GM12878 (cell line): ENCODE measurements at regions not wholly inside any gene's neighbourhood (a gene's known extent, or its start where the extent isn't known, plus 50 kb on each side); places are given as distances from the start of the nearest gene placed in this dataset.

ENCODE experiments used
- ATAC-seq: fragments of 200-7000 bp; cut with Tn5 transposase; 3 replicates; pipeline ENCODE4 v1.9.1; 2020; ENCODE audit warnings: mild to moderate bottlenecking, moderate library complexity
- BruUV-seq: library from RNA; stranded (reverse); fragments of 400-500 nt; replicated peaks from 2 replicates; lab custom pipeline; 2021; lab: Mats Ljungman, UMichigan
- CTCF ChIA-PET: fragments of 300-600 bp; sonication (Branson Sonifier 250); formaldehyde crosslinking; extraction: SDS; loops from one replicate; lab custom pipeline; 2021; ENCODE audit warnings: inconsistent platforms; lab: Yijun Ruan, JAX
- POLR2A ChIA-PET: fragments of 350-600 bp; formaldehyde crosslinking; extraction: SDS; loops from one replicate; lab custom pipeline; 2021; ENCODE audit warnings: inconsistent platforms; lab: Charles Lee
- RAD21 ChIA-PET: fragments of 300-600 bp; sonication (Branson Sonifier 250); formaldehyde crosslinking; loops from one replicate; lab custom pipeline; 2023; ENCODE audit warnings: antibody characterized with exemption; ENCODE audit not compliant: unreplicated experiment; lab: Charles Lee
- SMC1A ChIA-PET: fragments of 300-600 bp; sonication (Branson Sonifier 250); formaldehyde crosslinking; loops from one replicate; lab custom pipeline; 2023; ENCODE audit not compliant: unreplicated experiment, uncharacterized antibody; lab: Charles Lee
- DNase-seq: peaks from one replicate; pipeline ENCODE4 v3.0.0-alpha.2; 2011; ENCODE audit warnings: low read depth, low spot score
- FAIRE-seq: peaks from 3 replicates; lab custom pipeline; 2011; peaks lifted over from hg19 to GRCh38; lab: Jason Lieb, UNC
- H2AFZ ChIP-seq: 2 replicates; pipeline ENCODE4 v1.6.0; 2011; ENCODE audit warnings: low read depth, low read length, control low read depth; ENCODE audit not compliant: control insufficient read depth
- H3K27ac ChIP-seq: 2 replicates; pipeline ENCODE4 v1.5.1; 2011; ENCODE audit warnings: control low read depth; ENCODE audit not compliant: control insufficient read depth, insufficient read depth
- H3K27me3 ChIP-seq, 2 experiments: replicated peaks in 1 of 2; 2 replicates each; pipeline versions ENCODE4 v1.6.0 to v1.6.1; 2011; ENCODE audit warnings: low read length in 1 of 2; ENCODE audit not compliant: control insufficient read depth in 2 of 2, insufficient read depth in 2 of 2
- H3K36me3 ChIP-seq, 2 experiments: 2 replicates each; pipeline ENCODE4 v1.5.1; 2011; ENCODE audit warnings: low read length in 1 of 2; ENCODE audit not compliant: control insufficient read depth in 2 of 2, insufficient read depth in 2 of 2
- H3K4me1 ChIP-seq: 2 replicates; pipeline ENCODE4 v1.6.1; 2011; ENCODE audit warnings: mild to moderate bottlenecking, low read length, moderate library complexity, mixed read lengths; ENCODE audit not compliant: control insufficient read depth, insufficient read depth
- H3K4me2 ChIP-seq: 2 replicates; pipeline ENCODE4 v1.6.0; 2011; ENCODE audit warnings: control low read depth; ENCODE audit not compliant: control insufficient read depth, insufficient read depth
- H3K4me3 ChIP-seq: fragments of 200-600 bp; sonication (generic); 2 replicates; pipeline ENCODE4 v1.5.1; 2016
- H3K79me2 ChIP-seq: 2 replicates; pipeline ENCODE4 v1.6.0; 2011; ENCODE audit warnings: low read length; ENCODE audit not compliant: control insufficient read depth, insufficient read depth
- H3K9ac ChIP-seq: 2 replicates; pipeline ENCODE4 v1.8.0; 2011; ENCODE audit warnings: low read length, control low read depth, mixed read lengths; ENCODE audit not compliant: control insufficient read depth, insufficient read depth
- H3K9me3 ChIP-seq: replicated peaks from 3 replicates; pipeline ENCODE4 v1.5.1; 2011; ENCODE audit warnings: mild to moderate bottlenecking, low read length; ENCODE audit not compliant: control insufficient read depth, insufficient read depth
- H4K20me1 ChIP-seq: 2 replicates; pipeline ENCODE4 v1.6.0; 2011; ENCODE audit not compliant: control insufficient read depth, insufficient read depth
- BACH1 ChIP-seq: fragments of 450-650 bp; IDR thresholded peaks from 2 replicates; pipeline ENCODE4 v1.6.1; 2017; ENCODE audit warnings: mild to moderate bottlenecking, borderline replicate concordance
- HDAC6 ChIP-seq: fragments of 200-600 bp; sonication (generic); IDR thresholded peaks from one replicate; pipeline ENCODE4 v1.8.0; 2017; ENCODE audit warnings: antibody characterized with exemption; ENCODE audit not compliant: unreplicated experiment
- HDGF ChIP-seq: fragments of 450-650 bp; IDR thresholded peaks from 2 replicates; pipeline ENCODE4 v1.6.1; 2016; ENCODE audit warnings: antibody characterized with exemption
- IKZF1 ChIP-seq: fragments of 450-650 bp; conservative IDR thresholded peaks from 2 replicates; pipeline ENCODE4 v1.6.1; 2017; ENCODE audit warnings: antibody characterized with exemption, mild to moderate bottlenecking
- KAT2A ChIP-seq: conservative IDR thresholded peaks from 2 replicates; pipeline ENCODE4 v1.6.1; 2011; ENCODE audit warnings: low read depth, low read length; ENCODE audit not compliant: control insufficient read depth
- NRF1 ChIP-seq: conservative IDR thresholded peaks from 2 replicates; pipeline ENCODE4 v1.6.1; 2011; ENCODE audit warnings: mild to moderate bottlenecking, low read depth, low read length, improper control_type of control experiment
- PAX5 ChIP-seq: IDR thresholded peaks from 2 replicates; pipeline ENCODE4 v1.6.1; 2011; ENCODE audit warnings: low read depth, low read length, borderline replicate concordance
- RCOR1 ChIP-seq: conservative IDR thresholded peaks from 2 replicates; pipeline ENCODE4 v1.6.1; 2012; ENCODE audit warnings: low read depth, low read length, improper control_type of control experiment
- RFX5 ChIP-seq: IDR thresholded peaks from 2 replicates; pipeline ENCODE4 v1.6.1; 2011; ENCODE audit warnings: low read depth, low read length, improper control_type of control experiment
- SMAD1 ChIP-seq: fragments of 450-650 bp; IDR thresholded peaks from 2 replicates; pipeline ENCODE4 v1.6.1; 2018; ENCODE audit warnings: mild to moderate bottlenecking, low read depth; ENCODE audit not compliant: partially characterized antibody
- SREBF1 ChIP-seq: IDR thresholded peaks from 2 replicates; pipeline ENCODE4 v1.6.1; 2012; ENCODE audit warnings: mild to moderate bottlenecking, low read length
- SUPT20H ChIP-seq: IDR thresholded peaks from 2 replicates; pipeline ENCODE4 v1.6.1; 2011; ENCODE audit warnings: low read depth, mild to moderate bottlenecking, low read length, moderate library complexity, borderline replicate concordance; ENCODE audit not compliant: control insufficient read depth
- USF1 ChIP-seq: IDR thresholded peaks from 2 replicates; pipeline ENCODE4 v1.6.1; 2011; ENCODE audit warnings: borderline replicate concordance, low read depth, mild to moderate bottlenecking, moderate library complexity, mixed read lengths, low read length; ENCODE audit not compliant: insufficient read depth; ENCODE audit errors: extremely low read length
- ZNF207 ChIP-seq: fragments of 450-650 bp; IDR thresholded peaks from 2 replicates; pipeline ENCODE4 v1.6.1; 2014; ENCODE audit warnings: antibody characterized with exemption, mild to moderate bottlenecking, borderline replicate concordance
- WGBS: methylation state at CpG from one replicate; pipeline ENCODE4 v1.1.6; 2016; ENCODE audit warnings: low lambda C conversion rate; ENCODE audit not compliant: insufficient replicate concordance, insufficient coverage; ENCODE audit errors: missing lambda C conversion rate; 5-methylcytosine and 5-hydroxymethylcytosine counted together
- in situ Hi-C: fragments of 300-500 bp; cut with MboI; formaldehyde crosslinking; loops from 9 replicates; pipeline ENCODE4 v1.14.3; 2018; ENCODE audit warnings: mixed read lengths
- intact Hi-C: fragments of 100-400 bp; cut with micrococcal nuclease; formaldehyde crosslinking; loops from one replicate; pipeline ENCODE4 v1.14.2; 2022; ENCODE audit not compliant: unreplicated experiment
- TF ChIP-seq, protein P1 (sequence below): fragments of 450-650 bp; formaldehyde crosslinking; IDR thresholded peaks from 2 replicates; pipeline ENCODE4 v1.5.0; 2022; ENCODE audit warnings: mild to moderate bottlenecking, missing genetic modification characterization
- TF ChIP-seq, protein P2 (sequence below): fragments of 450-650 bp; IDR thresholded peaks from 2 replicates; pipeline ENCODE4 v1.6.1; 2018; ENCODE audit warnings: borderline replicate concordance, mild to moderate bottlenecking; ENCODE audit not compliant: partially characterized antibody

DNA sequence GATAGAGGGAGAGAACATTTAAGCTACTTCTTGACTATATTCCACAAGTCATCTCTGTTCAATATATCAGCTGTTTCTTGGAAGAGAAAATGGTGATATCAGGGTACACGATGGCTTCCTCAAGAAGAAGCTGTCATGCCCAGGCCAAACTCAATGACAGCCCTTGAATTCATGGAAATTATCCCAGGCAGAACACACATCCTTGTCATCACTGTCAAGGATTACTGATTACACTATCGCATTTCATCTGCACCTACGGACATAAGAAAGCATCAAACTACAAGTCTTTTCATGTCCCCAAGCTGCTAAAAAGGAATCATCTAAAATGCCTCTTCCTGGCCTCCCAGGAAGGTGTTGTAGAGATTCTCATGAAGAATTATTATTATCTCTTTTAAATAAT is 165.2 kb upstream of the SLC7A11 start:
- in situ Hi-C loops (no loop called here), intact Hi-C loops (loop anchor here (2.0 to 5.0 kb wide), 4 partner anchors 165 to 765 kb away; partner anchors contain the start of gene SLC7A11)
- H3K9ac ChIP-seq, result no peak overlapping the region
- TF ChIP-seq SMAD1 (no peak), RFX5 (no peak), SUPT20H (no peak), PAX5 (no peak), RCOR1 (no peak), USF1 (no peak), SREBF1 (no peak), KAT2A (no peak), ZNF207 (no peak), BACH1 (no peak), IKZF1 (no peak), HDAC6 (no peak), NRF1 (no peak), HDGF (no peak)
- TF ChIP-seq, protein P1, sequence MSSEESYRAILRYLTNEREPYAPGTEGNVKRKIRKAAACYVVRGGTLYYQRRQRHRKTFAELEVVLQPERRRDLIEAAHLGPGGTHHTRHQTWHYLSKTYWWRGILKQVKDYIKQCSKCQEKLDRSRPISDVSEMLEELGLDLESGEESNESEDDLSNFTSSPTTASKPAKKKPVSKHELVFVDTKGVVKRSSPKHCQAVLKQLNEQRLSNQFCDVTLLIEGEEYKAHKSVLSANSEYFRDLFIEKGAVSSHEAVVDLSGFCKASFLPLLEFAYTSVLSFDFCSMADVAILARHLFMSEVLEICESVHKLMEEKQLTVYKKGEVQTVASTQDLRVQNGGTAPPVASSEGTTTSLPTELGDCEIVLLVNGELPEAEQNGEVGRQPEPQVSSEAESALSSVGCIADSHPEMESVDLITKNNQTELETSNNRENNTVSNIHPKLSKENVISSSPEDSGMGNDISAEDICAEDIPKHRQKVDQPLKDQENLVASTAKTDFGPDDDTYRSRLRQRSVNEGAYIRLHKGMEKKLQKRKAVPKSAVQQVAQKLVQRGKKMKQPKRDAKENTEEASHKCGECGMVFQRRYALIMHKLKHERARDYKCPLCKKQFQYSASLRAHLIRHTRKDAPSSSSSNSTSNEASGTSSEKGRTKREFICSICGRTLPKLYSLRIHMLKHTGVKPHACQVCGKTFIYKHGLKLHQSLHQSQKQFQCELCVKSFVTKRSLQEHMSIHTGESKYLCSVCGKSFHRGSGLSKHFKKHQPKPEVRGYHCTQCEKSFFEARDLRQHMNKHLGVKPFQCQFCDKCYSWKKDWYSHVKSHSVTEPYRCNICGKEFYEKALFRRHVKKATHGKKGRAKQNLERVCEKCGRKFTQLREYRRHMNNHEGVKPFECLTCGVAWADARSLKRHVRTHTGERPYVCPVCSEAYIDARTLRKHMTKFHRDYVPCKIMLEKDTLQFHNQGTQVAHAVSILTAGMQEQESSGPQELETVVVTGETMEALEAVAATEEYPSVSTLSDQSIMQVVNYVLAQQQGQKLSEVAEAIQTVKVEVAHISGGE (CRISPR knock-in tag), result no peak
- TF ChIP-seq, protein P2, sequence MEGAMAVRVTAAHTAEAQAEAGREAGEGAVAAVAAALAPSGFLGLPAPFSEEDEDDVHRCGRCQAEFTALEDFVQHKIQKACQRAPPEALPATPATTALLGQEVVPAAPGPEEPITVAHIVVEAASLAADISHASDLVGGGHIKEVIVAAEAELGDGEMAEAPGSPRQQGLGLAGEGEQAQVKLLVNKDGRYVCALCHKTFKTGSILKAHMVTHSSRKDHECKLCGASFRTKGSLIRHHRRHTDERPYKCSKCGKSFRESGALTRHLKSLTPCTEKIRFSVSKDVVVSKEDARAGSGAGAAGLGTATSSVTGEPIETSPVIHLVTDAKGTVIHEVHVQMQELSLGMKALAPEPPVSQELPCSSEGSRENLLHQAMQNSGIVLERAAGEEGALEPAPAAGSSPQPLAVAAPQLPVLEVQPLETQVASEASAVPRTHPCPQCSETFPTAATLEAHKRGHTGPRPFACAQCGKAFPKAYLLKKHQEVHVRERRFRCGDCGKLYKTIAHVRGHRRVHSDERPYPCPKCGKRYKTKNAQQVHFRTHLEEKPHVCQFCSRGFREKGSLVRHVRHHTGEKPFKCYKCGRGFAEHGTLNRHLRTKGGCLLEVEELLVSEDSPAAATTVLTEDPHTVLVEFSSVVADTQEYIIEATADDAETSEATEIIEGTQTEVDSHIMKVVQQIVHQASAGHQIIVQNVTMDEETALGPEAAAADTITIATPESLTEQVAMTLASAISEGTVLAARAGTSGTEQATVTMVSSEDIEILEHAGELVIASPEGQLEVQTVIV, result no peak
- H3K4me3 ChIP-seq, result no peak overlapping the region
- ChIA-PET RAD21 (interaction anchor here (0.7 to 3.4 kb wide), 8 partner anchors 13 to 217 kb away, joined by 3 to 16 read pairs (median 4); partner anchors contain the start of gene SLC7A11), POLR2A (interaction anchor here (0.6 to 3.6 kb wide), 6 partner anchors 9 to 216 kb away, joined by 3 to 9 read pairs (median 3); partner anchors contain the start of gene SLC7A11), CTCF (interaction anchor here (0.7 to 5.9 kb wide), 9 partner anchors 12 to 266 kb away, joined by 3 to 16 read pairs (median 3); no protein-coding TSS in a partner anchor), SMC1A (interaction anchor here (1.0 to 6.2 kb wide), 12 partner anchors 12 to 273 kb away, joined by 3 to 36 read pairs (median 4); partner anchors contain the start of gene SLC7A11)
- H3K9me3 ChIP-seq, result no peaks in the 10 kb centered on the region
- H2AFZ ChIP-seq, result no peak overlapping the region
- H3K27ac ChIP-seq, result no peak overlapping the region; the same call in 1 of the 2 replicates
- no peaks in the 10 kb centered on the region for H3K36me3 ChIP-seq
- no TSS peak for BruUV-seq
- no peaks in the 10 kb centered on the region for H4K20me1 ChIP-seq
- H3K27me3 ChIP-seq, result no peaks in the 10 kb centered on the region
- H3K79me2 ChIP-seq, result no peaks in the 10 kb centered on the region
- 67% methylated on average over 3 of the region's 3 CpGs for WGBS
- FAIRE-seq (no peak), DNase-seq (no peak), ATAC-seq (no peak)
- no peak overlapping the region for H3K4me2 ChIP-seq
- peaks cover 28% of the 10 kb centered on the region for H3K4me1 ChIP-seq
